ENCODE measurements at regions not wholly inside any gene's neighbourhood (a gene's known extent, or its start where the extent isn't known, plus 50 kb on each side); places are given as distances from the start of the nearest gene placed in this dataset.

DNA sequence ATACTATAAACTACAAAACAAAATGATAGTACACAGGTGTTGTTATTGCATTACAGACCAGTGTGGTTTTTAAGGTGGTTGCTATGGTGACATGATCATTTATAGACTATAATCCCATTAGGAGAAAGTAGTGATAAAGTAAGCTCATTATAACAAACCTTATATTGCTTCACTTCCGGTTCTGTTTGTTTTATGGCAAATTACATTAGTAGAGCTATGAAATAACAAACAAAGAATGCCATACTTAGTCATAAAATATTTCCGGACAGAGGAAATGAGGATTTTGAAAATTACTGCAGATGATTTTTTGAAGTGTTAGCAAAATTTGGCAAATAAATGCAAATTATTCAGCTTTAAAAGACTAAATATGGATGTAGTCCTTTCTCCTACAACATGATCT is 640.4 kb upstream of the ARPP21 start:
- TF ChIP-seq POLR2A (IDR thresholded peaks at IDR 0.05): no peak
- TF ChIP-seq, protein P1, sequence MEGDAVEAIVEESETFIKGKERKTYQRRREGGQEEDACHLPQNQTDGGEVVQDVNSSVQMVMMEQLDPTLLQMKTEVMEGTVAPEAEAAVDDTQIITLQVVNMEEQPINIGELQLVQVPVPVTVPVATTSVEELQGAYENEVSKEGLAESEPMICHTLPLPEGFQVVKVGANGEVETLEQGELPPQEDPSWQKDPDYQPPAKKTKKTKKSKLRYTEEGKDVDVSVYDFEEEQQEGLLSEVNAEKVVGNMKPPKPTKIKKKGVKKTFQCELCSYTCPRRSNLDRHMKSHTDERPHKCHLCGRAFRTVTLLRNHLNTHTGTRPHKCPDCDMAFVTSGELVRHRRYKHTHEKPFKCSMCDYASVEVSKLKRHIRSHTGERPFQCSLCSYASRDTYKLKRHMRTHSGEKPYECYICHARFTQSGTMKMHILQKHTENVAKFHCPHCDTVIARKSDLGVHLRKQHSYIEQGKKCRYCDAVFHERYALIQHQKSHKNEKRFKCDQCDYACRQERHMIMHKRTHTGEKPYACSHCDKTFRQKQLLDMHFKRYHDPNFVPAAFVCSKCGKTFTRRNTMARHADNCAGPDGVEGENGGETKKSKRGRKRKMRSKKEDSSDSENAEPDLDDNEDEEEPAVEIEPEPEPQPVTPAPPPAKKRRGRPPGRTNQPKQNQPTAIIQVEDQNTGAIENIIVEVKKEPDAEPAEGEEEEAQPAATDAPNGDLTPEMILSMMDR (IDR thresholded peaks at IDR 0.05): no peak
